ENCODE measurements at regions not wholly inside any gene's neighbourhood (a gene's known extent, or its start where the extent isn't known, plus 50 kb on each side); places are given as distances from the start of the nearest gene placed in this dataset.

DNA sequence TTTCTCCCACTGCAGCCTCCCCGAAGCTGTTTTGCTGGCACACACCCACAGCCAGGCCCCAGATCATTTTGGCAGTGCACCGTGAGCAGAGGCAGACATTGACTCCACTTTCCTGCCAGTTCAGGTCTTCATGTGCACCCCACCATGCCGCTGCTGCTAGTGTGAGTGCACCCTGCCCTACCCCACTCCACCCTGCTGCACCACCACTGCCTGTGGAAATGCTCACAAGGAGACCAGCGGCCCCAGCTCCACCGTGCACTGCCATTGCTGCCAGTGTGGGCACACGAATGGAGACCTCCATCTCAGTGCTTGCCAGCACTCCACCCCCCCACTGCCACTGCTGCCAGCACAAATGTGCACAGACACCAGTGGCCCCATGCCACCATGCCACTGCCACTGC, 277.6 kb upstream of the ZC4H2 start:
- no peaks in the 10 kb centered on the region for H3K79me2 ChIP-seq (ENCODE audit: insufficient read depth, low read length)
- Mint-ChIP-seq H3K27me3 (ENCODE audit: low read depth in 3 of 3) (peaks cover 0 to 3% (median 0%) of the 10 kb centered on the region in 3 donors), H3K36me3 (no peaks in the 10 kb centered on the region), H3K9me3 (peaks cover 4 to 20% (median 12%) of the 10 kb centered on the region in 7 donors), H3K27ac (no peak overlapping the region), H3K4me1 (no peaks in the 10 kb centered on the region), H3K4me3 (no peak overlapping the region)
- no peaks in the 10 kb centered on the region for H3K27me3 ChIP-seq (ENCODE audit: control insufficient read depth in 2 of 2, insufficient read depth in 2 of 2, low read length in 2 of 2)
- H2AFZ ChIP-seq (ENCODE audit: insufficient read depth, low read depth, low read length, poor library complexity, severe bottlenecking): no peak overlapping the region
- 96% methylated on average over 6 of the region's 6 CpGs for WGBS (ENCODE audit: insufficient coverage)
- TF ChIP-seq, protein P1, sequence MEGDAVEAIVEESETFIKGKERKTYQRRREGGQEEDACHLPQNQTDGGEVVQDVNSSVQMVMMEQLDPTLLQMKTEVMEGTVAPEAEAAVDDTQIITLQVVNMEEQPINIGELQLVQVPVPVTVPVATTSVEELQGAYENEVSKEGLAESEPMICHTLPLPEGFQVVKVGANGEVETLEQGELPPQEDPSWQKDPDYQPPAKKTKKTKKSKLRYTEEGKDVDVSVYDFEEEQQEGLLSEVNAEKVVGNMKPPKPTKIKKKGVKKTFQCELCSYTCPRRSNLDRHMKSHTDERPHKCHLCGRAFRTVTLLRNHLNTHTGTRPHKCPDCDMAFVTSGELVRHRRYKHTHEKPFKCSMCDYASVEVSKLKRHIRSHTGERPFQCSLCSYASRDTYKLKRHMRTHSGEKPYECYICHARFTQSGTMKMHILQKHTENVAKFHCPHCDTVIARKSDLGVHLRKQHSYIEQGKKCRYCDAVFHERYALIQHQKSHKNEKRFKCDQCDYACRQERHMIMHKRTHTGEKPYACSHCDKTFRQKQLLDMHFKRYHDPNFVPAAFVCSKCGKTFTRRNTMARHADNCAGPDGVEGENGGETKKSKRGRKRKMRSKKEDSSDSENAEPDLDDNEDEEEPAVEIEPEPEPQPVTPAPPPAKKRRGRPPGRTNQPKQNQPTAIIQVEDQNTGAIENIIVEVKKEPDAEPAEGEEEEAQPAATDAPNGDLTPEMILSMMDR (IDR thresholded peaks at IDR 0.05): no peak
- no peak overlapping the region for H3K4me3 ChIP-seq (replicated peaks in 1 of 3; ENCODE audit: low read depth in 2 of 3, low read length in 3 of 3)
- no peaks in the 10 kb centered on the region for H4K20me1 ChIP-seq (ENCODE audit: insufficient read depth, low read length)
- no peak overlapping the region for H3K27ac ChIP-seq (ENCODE audit: low read depth in 1 of 2, low read length in 2 of 2)
- no peak for DNase-seq
- peaks cover 14 to 20% of the 10 kb centered on the region in 2 donors for H3K9me3 ChIP-seq (replicated peaks in 1 of 2; ENCODE audit: control insufficient read depth in 1 of 2, insufficient read depth in 1 of 2, low read length in 2 of 2)
- H3K36me3 ChIP-seq (replicated peaks in 1 of 2; ENCODE audit: control insufficient read depth in 1 of 2, insufficient read depth in 2 of 2, low read length in 2 of 2): no peaks in the 10 kb centered on the region
- intact Hi-C loops (cut with micrococcal nuclease): no loop called here
- no peak overlapping the region for H3K9ac ChIP-seq (ENCODE audit: insufficient read depth, low read length, poor library complexity, severe bottlenecking)
- no peaks in the 10 kb centered on the region for H3K4me1 ChIP-seq (ENCODE audit: control insufficient read depth in 1 of 2, insufficient read depth in 2 of 2, low read length in 2 of 2)
- H3K4me2 ChIP-seq (replicated peaks; ENCODE audit: extremely low read depth, low read length, poor library complexity, severe bottlenecking): no peak overlapping the region

DNA sequence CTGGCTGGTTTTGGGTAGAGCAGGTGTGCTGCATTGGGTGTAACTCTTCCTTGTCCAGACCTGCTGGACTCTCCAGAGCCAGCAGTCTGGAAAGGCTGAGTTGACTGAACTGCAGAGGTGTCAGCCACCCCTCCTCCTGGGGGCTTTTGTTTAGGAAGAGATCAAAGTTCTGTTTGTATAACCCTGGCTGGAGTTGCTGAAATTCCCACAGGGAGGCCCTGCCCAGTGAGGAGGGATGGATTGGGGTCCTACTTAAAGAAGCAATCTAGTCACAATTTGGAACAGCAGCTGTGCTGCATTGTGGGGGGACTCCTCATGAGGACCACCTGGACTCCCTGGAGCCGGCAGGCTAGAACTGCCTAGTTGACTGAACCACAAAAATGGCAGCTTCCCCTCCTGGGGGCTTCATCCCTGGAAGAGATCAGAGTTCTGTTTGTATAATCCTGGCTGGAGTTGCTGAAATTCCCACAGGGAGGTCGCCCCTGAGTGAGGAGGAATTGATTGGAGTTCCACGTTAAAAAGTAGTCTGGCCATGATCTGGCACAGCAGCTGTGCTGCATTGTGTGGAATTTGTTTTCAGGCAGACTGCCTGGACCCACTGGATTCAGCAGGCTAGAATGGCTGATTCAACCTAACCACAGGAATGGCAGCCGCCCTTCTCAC, 264.9 kb upstream of the ZC4H2 start:
- Histone ChIP-seq H4K20me1 (ENCODE audit: insufficient read depth, low read length) (no peaks in the 10 kb centered on the region), H2AFZ (ENCODE audit: insufficient read depth, low read depth, low read length, poor library complexity, severe bottlenecking) (no peak overlapping the region), H3K4me2 (replicated peaks; ENCODE audit: extremely low read depth, low read length, poor library complexity, severe bottlenecking) (no peak overlapping the region), H3K4me1 (ENCODE audit: control insufficient read depth in 1 of 2, insufficient read depth in 2 of 2, low read length in 2 of 2) (no peaks in the 10 kb centered on the region), H3K27me3 (ENCODE audit: control insufficient read depth in 2 of 2, insufficient read depth in 2 of 2, low read length in 2 of 2) (no peaks in the 10 kb centered on the region), H3K27ac (ENCODE audit: low read depth in 1 of 2, low read length in 2 of 2) (no peak overlapping the region), H3K9me3 (replicated peaks in 1 of 2; ENCODE audit: control insufficient read depth in 1 of 2, insufficient read depth in 1 of 2, low read length in 2 of 2) (peaks cover 22 to 28% of the 10 kb centered on the region in 2 donors), H3K4me3 (replicated peaks in 1 of 3; ENCODE audit: low read depth in 2 of 3, low read length in 3 of 3) (no peak overlapping the region), H3K79me2 (ENCODE audit: insufficient read depth, low read length) (no peaks in the 10 kb centered on the region), H3K9ac (ENCODE audit: insufficient read depth, low read length, poor library complexity, severe bottlenecking) (no peak overlapping the region), H3K36me3 (replicated peaks in 1 of 2; ENCODE audit: control insufficient read depth in 1 of 2, insufficient read depth in 2 of 2, low read length in 2 of 2) (no peaks in the 10 kb centered on the region)
- H3K4me3 Mint-ChIP-seq: no peak overlapping the region
- no peaks in the 10 kb centered on the region for H3K4me1 Mint-ChIP-seq
- intact Hi-C loops (cut with micrococcal nuclease): no loop called here
- H3K36me3 Mint-ChIP-seq: no peaks in the 10 kb centered on the region
- DNase-seq: no peak
- 100% methylated on average over 1 of the region's 4 CpGs for WGBS (ENCODE audit: insufficient coverage)
- H3K9me3 Mint-ChIP-seq: peaks cover 11 to 28% (median 21%) of the 10 kb centered on the region in 7 donors
- TF ChIP-seq, protein P1 (IDR thresholded peaks at IDR 0.05): no peak
- no peaks in the 10 kb centered on the region for H3K27me3 Mint-ChIP-seq (ENCODE audit: low read depth in 3 of 3)
- no peak overlapping the region for H3K27ac Mint-ChIP-seq

Data from CD14-positive monocyte (primary cell).